NCI-H1092 (cell line): ENCODE measurements at regions not wholly inside any gene's neighbourhood (a gene's known extent, or its start where the extent isn't known, plus 50 kb on each side); places are given as distances from the start of the nearest gene placed in this dataset.

ENCODE experiments used
- DNase-seq: peaks from one replicate; lab custom pipeline; 2025; lab: John Stamatoyannopoulos, UW

DNA sequence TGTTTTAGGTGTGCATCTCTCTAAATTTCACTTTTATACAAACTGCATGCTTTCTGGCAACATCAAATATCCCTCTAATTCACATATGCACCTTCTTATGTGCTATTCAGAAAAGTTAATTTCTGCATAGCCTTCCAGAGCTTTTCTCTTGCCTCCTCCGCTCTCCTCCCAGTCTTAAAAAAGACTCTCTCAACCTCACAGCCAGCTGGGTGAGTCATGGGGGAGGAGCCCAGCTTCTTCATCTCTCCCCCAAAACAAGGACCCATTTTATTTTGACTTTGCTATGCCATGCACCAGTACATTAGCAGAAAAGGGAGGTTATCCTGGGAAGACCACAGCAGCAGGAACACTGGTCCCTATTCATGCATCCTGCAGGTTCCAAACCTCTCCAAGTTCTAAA lies 234.4 kb downstream of the KCNA4 start:
- DNase-seq: no peak

DNA sequence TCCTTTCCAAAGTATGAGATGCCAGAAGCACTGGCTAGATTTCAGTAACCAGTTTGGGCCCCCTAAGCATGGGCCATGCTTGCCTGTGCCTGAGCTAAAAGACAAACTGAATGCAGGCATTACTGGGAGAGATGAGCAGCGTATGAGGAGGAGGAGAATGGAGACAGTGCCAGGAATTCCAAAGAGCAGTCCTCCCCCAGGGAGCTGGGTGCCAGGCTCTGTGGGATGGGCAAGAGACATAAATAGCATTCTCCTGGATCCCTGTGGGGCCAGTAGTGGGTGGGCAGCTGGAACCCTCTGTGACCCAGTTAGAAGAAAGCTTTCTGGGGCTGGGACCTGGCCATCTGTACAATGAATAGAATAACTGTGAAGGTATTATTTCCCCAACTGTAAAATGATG lies 235.6 kb downstream of the KCNA4 start:
- no peak for DNase-seq

- DNase-seq: peak; percentile 22
Measured at GRCh38 chr11:29780756-29781155, 236.1 kb downstream of the KCNA4 start.

DNA sequence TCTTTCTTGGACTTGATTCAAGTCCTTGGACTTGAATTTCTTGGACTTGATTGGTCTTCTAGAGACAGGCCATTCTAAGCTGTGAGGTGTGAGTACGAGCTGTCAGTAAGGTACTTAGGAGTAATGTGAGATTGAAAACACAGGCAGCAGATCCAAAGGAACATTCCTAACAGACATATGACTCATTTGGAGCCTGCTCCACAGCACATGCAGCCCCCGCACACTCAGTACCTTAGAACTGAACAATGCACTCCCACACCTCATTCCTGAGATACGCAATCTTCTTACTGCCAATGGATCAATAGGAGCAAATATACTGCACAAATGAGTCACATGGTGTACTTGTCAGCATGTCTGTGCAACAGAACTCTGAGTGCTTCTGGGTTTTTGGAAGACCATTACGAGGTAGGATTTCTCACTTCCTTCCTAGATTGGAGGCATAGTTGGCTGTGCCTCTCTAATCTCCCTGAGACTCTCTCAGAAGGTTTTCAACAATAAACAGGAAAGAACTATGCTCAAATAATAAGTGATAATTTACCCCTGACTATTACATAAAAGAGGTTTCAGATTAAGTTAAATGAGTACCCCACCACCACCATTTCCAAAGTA lies 243.1 kb downstream of the KCNA4 start:
- DNase-seq: no peak

GRCh38 chr11:29756871-29757270 lies 260.0 kb downstream of the KCNA4 start:
- DNase-seq: no peak

GRCh38 chr11:29755474-29755873 lies 261.4 kb downstream of the KCNA4 start:
- DNase-seq: no peak

- no peak for DNase-seq
Measured at GRCh38 chr11:29751618-29752017, 265.2 kb downstream of the KCNA4 start.

DNA sequence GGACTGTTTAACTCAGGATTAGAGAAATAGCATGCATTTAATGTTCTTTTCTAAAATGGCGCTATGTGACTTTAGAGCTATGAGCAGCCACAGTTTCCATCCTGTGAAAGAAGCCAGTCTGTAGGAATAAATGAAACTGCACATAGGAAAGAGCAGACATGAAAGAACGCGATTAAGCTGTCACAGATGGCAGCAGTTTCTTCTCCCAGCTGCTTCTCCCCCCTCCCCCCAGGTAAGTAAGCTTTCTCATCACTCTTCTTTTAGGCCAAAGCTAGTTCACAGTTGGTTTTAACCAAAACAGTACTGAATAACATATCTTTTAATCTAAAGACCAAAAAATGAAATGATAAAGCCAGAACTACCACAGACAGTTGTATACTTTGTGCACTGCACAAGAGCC lies 266.4 kb downstream of the KCNA4 start:
- DNase-seq: no peak

- no peak for DNase-seq
Measured at GRCh38 chr11:29734287-29734686, 282.5 kb downstream of the KCNA4 start.

DNA sequence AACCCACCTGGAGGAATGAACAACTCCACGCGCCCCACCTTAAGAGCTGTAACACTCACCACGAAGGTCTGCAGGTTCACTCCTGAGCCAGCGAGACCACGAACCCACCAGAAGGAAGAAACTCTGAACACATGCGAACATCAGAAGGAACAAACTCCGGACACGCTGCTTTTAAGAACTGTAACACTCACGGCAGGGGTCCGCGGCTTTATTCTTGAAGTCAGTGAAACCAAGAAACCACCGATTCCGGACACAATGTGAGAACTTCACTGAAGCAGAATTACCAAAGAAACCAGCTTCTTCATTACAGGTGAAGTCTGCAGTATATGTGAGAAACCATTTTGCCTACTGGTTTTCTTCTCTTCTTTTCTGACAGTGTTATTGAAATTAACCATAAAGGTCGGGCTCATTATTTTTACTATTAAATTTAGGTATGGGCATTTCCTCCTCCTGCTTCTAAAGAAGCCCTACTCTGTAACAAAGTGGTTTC lies 303.0 kb downstream of the KCNA4 start:
- no peak for DNase-seq

DNA sequence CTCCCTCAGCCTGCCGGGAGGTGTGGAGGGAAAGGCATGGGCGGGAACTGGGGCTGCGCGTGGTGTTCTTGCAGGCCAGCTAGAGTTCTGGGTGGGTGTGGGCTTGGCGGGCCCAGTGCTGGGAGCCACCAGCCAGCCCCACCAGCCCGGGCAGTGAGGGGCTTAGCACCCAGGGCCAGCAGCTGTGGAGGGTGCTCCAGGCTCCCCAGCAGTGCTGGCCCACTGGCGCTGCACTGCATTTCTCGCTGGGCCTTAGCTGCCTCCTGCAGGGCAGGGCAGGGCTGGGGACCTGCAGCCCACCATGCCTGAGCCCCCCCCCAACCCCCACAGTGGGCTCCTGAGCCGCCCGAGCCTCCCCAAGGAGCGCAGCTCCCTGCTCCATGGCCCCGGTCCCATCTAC lies 304.2 kb downstream of the KCNA4 start:
- no peak for DNase-seq

DNA sequence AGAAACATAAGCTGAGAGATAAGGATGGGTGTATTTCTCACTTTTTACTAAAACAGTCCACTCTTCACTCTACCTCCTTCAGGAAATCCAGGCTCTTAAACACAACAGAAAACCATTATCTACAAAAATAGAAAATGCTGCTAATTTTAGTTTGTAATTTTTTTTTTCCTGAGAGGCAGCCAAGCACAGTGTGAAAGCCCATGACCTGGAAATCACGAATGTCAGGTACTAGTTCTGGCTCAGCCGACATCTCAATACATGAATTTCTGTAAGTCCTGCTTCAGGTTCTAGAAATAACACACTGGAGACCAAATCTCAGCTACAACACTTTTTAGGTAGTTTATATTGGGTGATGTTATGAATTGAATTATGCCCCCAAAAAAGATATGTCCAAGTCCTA lies 308.9 kb downstream of the KCNA4 start:
- DNase-seq: no peak

DNA sequence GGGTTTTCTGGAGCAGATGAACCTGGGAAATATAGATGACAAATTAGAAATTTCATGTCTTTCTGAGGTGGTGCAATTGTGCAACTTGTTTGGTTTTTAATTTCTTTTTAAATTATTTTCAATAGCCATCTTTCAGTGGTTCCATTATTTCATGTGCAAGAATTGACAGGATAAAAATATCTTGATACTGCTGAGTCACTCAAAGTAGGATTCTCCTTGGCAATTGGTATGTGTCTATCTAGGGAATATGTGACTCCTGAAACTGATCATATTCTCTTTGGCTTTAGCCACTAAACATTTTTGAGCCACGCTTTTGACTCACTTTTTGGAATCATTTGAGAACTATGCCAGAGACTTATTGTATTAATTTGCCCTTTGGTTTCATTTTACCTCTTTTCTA lies 331.5 kb downstream of the KCNA4 start:
- no peak for DNase-seq

DNA sequence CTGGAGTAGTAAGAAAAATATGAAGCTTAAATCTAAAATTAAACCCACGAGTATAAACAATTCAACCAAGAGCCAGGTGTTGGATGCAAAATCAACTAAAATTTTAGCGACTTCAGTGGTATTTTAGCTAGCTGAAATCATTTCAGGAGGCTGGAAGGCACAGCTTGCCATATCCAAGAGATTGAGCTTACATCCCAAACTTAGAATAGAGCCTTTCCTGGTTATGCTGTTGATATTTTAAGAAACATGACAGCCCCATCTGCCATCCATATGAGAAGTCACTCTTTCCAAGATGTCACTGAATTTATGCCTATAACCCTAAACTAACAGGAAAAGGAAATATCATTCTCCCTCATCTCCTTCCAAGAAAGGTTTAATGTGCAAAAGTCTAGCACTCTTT lies 334.0 kb downstream of the KCNA4 start:
- DNase-seq: no peak

DNA sequence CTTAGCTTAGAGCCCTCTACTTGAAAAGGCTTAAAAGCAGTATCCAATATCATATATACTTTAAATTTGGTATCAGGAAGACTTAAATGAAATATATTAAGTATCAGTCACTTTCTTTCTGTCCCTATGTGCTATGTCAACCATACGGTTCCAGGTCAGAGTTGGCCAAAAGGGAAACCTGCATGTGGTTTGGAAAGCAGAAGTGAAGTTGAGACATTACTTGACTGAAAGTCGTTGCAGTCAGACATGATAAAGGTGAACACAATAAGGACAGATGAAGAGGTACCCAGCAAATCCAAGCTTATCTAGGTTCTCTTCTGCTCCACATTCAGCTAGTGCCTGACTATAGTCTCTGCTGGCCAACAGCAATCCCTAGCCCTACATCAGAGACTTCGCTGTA lies 336.8 kb downstream of the KCNA4 start:
- DNase-seq: no peak

GRCh38 chr11:29676993-29677392 lies 339.8 kb downstream of the KCNA4 start:
- DNase-seq: no peak

- DNase-seq: no peak
Measured at GRCh38 chr11:29669310-29669709, 347.5 kb downstream of the KCNA4 start.

GRCh38 chr11:29657709-29658108 lies 359.1 kb downstream of the KCNA4 start:
- no peak for DNase-seq

GRCh38 chr11:29656597-29656996 lies 360.2 kb downstream of the KCNA4 start:
- DNase-seq: no peak

DNA sequence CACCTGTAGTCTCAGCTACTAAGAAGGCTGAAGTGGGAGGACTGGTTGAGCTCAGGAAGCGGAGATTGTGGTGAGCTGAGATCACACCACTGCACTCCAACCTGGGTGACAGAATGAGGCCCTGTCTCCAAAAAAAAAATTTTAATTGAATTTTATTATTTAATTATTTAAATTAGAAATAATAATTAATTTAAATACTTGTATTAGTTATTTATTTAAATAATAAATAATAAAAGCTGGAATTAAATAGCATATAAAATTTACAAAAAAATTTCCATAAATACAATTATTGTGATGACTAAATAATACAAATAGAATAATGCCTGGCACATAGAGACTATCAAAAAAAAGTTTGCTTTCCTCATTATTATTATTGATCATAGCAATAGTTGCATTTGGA lies 371.5 kb downstream of the KCNA4 start:
- no peak for DNase-seq

DNA sequence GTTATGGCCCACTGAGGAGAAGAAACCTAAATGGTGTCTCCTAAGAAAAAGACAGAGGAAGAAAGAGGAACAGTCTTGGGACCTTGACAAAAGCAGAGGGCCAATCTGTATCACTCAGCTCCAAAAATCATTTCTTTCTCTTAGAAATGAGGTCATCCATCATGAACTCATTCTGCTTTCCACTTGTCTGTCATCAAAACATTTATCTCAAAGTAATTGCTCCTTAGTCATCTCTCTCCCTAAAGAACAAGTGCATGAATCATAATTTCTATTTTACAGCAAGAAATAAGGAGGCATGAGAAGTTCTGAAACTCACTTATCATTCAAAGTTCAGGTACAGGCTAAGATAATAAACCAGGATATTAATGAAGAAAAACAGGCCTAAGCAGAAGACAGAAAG lies 375.6 kb downstream of the KCNA4 start:
- DNase-seq: no peak

- no peak for DNase-seq
Measured at GRCh38 chr11:29634744-29635143, 382.1 kb downstream of the KCNA4 start.

GRCh38 chr11:29634244-29634643 lies 382.6 kb downstream of the KCNA4 start:
- no peak for DNase-seq

DNA sequence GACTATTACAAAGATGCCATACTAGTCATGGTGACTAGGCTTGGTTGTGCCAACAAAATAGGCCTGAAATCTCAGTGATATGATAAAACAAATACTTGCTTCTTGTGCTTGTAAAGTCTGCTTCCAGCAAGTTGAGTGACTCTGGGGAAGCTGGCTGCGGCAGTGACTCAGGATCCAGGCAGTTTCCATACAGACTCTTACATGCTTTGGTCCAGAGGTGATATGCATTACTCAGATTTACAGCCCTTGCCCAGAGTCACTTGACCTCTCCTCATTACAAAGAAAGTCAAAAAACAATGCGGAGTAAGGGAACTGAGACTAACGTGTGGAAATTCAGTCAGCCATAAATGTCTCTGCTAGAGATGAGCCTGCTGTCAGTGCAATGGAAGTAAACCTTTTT lies 387.5 kb downstream of the KCNA4 start:
- DNase-seq: no peak

DNA sequence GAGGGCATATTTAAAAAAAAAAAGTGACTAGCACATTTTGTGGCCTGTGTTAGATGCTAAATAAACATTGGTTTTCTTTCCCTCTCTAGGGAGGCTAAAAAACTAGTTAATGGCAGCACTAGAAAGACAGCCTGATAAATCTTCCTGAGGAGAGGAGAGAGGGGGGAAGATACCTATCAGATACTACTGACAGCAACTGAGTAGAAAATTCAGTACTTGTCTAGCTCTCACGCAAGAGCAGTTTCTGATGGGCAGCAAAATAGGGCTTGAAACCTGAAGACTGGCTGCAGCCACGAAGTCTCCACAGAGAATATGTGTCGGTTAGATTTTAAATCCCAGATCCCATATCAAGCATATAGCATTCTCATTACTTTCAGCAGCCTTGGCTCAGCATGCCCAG lies 388.2 kb downstream of the KCNA4 start:
- DNase-seq: no peak
